CD4-positive, CD25-positive, alpha-beta regulatory T cell (primary cell): ENCODE measurements at regions not wholly inside any gene's neighbourhood (a gene's known extent, or its start where the extent isn't known, plus 50 kb on each side); places are given as distances from the start of the nearest gene placed in this dataset.
"Not testable (repeated sequence)": the region's sequence is repeated elsewhere in the genome, so short reads cannot be mapped to it uniquely, and the experiment has no call there.

Experiments
- ATAC-seq, 2 donors: fragments of 150-1000 bp; cut with Tn5 transposase; one replicate each; pipeline ENCODE4 v1.10.0; 2021; ENCODE audit warnings: low read depth in 2 of 2, moderate number of reproducible peaks in 2 of 2, moderate library complexity in 1 of 2
- DNase-seq, 3 donors: peaks; one replicate each; pipeline versions ENCODE4 v3.0.0 to v3.0.0-alpha.2; 2012 to 2022; ENCODE audit warnings: mixed read lengths in 1 of 3
- H3K27ac ChIP-seq: one replicate; pipeline ENCODE4 v1.7.0; 2013; ENCODE audit warnings: mild to moderate bottlenecking, low read length; ENCODE audit not compliant: insufficient read depth, poor library complexity, severe bottlenecking
- H3K27me3 ChIP-seq: one replicate; pipeline ENCODE4 v1.7.0; 2013; ENCODE audit warnings: low read length; ENCODE audit not compliant: control insufficient read depth, insufficient read depth
- H3K36me3 ChIP-seq: one replicate; pipeline ENCODE4 v1.7.0; 2013; ENCODE audit warnings: mild to moderate bottlenecking, low read length, moderate library complexity; ENCODE audit not compliant: control insufficient read depth, insufficient read depth
- H3K4me1 ChIP-seq: 2 replicates; pipeline ENCODE4 v1.7.0; 2013; ENCODE audit warnings: mild to moderate bottlenecking, low read length; ENCODE audit not compliant: insufficient read depth, control insufficient read depth, poor library complexity, severe bottlenecking
- H3K4me3 ChIP-seq: one replicate; pipeline ENCODE4 v1.7.0; 2013; ENCODE audit warnings: low read depth, mild to moderate bottlenecking, low read length, moderate library complexity
- H3K9me3 ChIP-seq, 2 experiments: 1 replicate in 1 of 2; 2 replicates in 1 of 2; pipeline ENCODE4 v1.7.0; 2013; ENCODE audit warnings: low read length in 2 of 2, mild to moderate bottlenecking in 1 of 2, moderate library complexity in 1 of 2; ENCODE audit not compliant: control insufficient read depth in 2 of 2
- H3K27ac Mint-ChIP-seq, 3 donors: one replicate each; pipeline ENCODE4 v1.8.0; 2020 to 2022; ENCODE audit warnings: mild to moderate bottlenecking in 3 of 3, mixed read lengths in 3 of 3, moderate library complexity in 2 of 3
- H3K27me3 Mint-ChIP-seq: one replicate; pipeline ENCODE4 v1.8.0; 2022; ENCODE audit warnings: mild to moderate bottlenecking, mixed read lengths
- H3K36me3 Mint-ChIP-seq: one replicate; pipeline ENCODE4 v1.8.0; 2020; ENCODE audit warnings: mixed read lengths
- H3K4me1 Mint-ChIP-seq, 4 donors: one replicate each; pipeline ENCODE4 v1.8.0; 2020 to 2022; ENCODE audit warnings: mixed read lengths in 4 of 4, mild to moderate bottlenecking in 1 of 4
- H3K4me3 Mint-ChIP-seq, 4 donors: one replicate each; pipeline ENCODE4 v1.8.0; 2020 to 2022; ENCODE audit warnings: mild to moderate bottlenecking in 4 of 4, mixed read lengths in 4 of 4, moderate library complexity in 3 of 4
- H3K9me3 Mint-ChIP-seq, 7 donors: one replicate each; pipeline ENCODE4 v1.8.0; 2020 to 2022; ENCODE audit warnings: mixed read lengths in 7 of 7, mild to moderate bottlenecking in 3 of 7, moderate library complexity in 2 of 7

- H3K27ac Mint-ChIP-seq, result no peak overlapping the region
- no peak overlapping the region for H3K4me3 Mint-ChIP-seq
- Histone ChIP-seq H3K4me1 (no peaks in the 10 kb centered on the region), H3K27ac (no peak overlapping the region), H3K4me3 (no peak overlapping the region), H3K36me3 (no peaks in the 10 kb centered on the region), H3K27me3 (no peaks in the 10 kb centered on the region), H3K9me3 (peaks cover 0 to 15% of the 10 kb centered on the region in 2 experiments)
- ATAC-seq, result no peak
- H3K4me1 Mint-ChIP-seq, result no peaks in the 10 kb centered on the region
- H3K27me3 Mint-ChIP-seq, result no peaks in the 10 kb centered on the region
- no peaks in the 10 kb centered on the region for H3K36me3 Mint-ChIP-seq
- H3K9me3 Mint-ChIP-seq, result peaks cover 1 to 26% (median 13%) of the 10 kb centered on the region in 7 donors
- DNase-seq, result no peak
Measured at GRCh38 chr13:63287926-63288325, 1872.3 kb upstream of the PCDH20 start.

- Histone ChIP-seq H3K27ac (no peak overlapping the region), H3K27me3 (no peaks in the 10 kb centered on the region), H3K9me3 (peaks cover 0 to 15% of the 10 kb centered on the region in 2 experiments), H3K4me1 (no peaks in the 10 kb centered on the region), H3K4me3 (no peak overlapping the region), H3K36me3 (no peaks in the 10 kb centered on the region)
- ATAC-seq (no peak), DNase-seq (no peak)
- H3K27ac Mint-ChIP-seq, result no peak overlapping the region
- H3K4me1 Mint-ChIP-seq, result no peaks in the 10 kb centered on the region
- no peaks in the 10 kb centered on the region for H3K36me3 Mint-ChIP-seq
- no peaks in the 10 kb centered on the region for H3K27me3 Mint-ChIP-seq
- H3K4me3 Mint-ChIP-seq, result no peak overlapping the region
- H3K9me3 Mint-ChIP-seq, result peaks cover 3 to 26% (median 17%) of the 10 kb centered on the region in 7 donors
Measured at GRCh38 chr13:63285426-63285825, 1869.8 kb upstream of the PCDH20 start.

GRCh38 chr13:63279136-63279535 is 1863.5 kb upstream of the PCDH20 start:
- Mint-ChIP-seq H3K36me3 (no peaks in the 10 kb centered on the region), H3K9me3 (peaks cover 0 to 28% (median 14%) of the 10 kb centered on the region in 7 donors), H3K4me1 (no peaks in the 10 kb centered on the region), H3K27me3 (no peaks in the 10 kb centered on the region), H3K27ac (no peak overlapping the region), H3K4me3 (no peak overlapping the region)
- Histone ChIP-seq H3K27me3 (no peaks in the 10 kb centered on the region), H3K4me3 (no peak overlapping the region), H3K9me3 (peaks cover 0 to 6% of the 10 kb centered on the region in 2 experiments), H3K36me3 (no peaks in the 10 kb centered on the region), H3K27ac (no peak overlapping the region), H3K4me1 (no peaks in the 10 kb centered on the region)
- DNase-seq (no peak), ATAC-seq (no peak)

- ATAC-seq (no peak), DNase-seq (no peak)
- Mint-ChIP-seq H3K4me3 (no peak overlapping the region), H3K36me3 (no peaks in the 10 kb centered on the region), H3K4me1 (no peaks in the 10 kb centered on the region), H3K9me3 (peaks cover 0 to 28% (median 7%) of the 10 kb centered on the region in 7 donors), H3K27ac (no peak overlapping the region), H3K27me3 (no peaks in the 10 kb centered on the region)
- H3K27ac ChIP-seq, result no peak overlapping the region
- H3K36me3 ChIP-seq, result no peaks in the 10 kb centered on the region
- no peak overlapping the region for H3K4me3 ChIP-seq
- no peaks in the 10 kb centered on the region for H3K4me1 ChIP-seq
- no peaks in the 10 kb centered on the region for H3K27me3 ChIP-seq
- H3K9me3 ChIP-seq, result peaks cover 0 to 10% of the 10 kb centered on the region in 2 experiments
Measured at GRCh38 chr13:63274772-63275171, 1859.1 kb upstream of the PCDH20 start.

- Histone ChIP-seq H3K27ac (no peak overlapping the region), H3K27me3 (no peaks in the 10 kb centered on the region), H3K4me3 (no peak overlapping the region), H3K9me3 (peaks cover 0 to 4% of the 10 kb centered on the region in 2 experiments), H3K36me3 (no peaks in the 10 kb centered on the region), H3K4me1 (no peaks in the 10 kb centered on the region)
- DNase-seq (no peak), ATAC-seq (no peak)
- Mint-ChIP-seq H3K27ac (no peak overlapping the region), H3K36me3 (no peaks in the 10 kb centered on the region), H3K4me3 (no peak overlapping the region), H3K4me1 (no peaks in the 10 kb centered on the region), H3K9me3 (peaks cover 0 to 24% (median under 1%) of the 10 kb centered on the region in 7 donors), H3K27me3 (no peaks in the 10 kb centered on the region)
Measured at GRCh38 chr13:63249411-63250187, 1834.0 kb upstream of the PCDH20 start.

- not testable (repeated sequence) for H3K4me3 Mint-ChIP-seq
Measured at GRCh38 chr13:63236667-63237396, 1821.2 kb upstream of the PCDH20 start.

GRCh38 chr13:63218596-63218995 is 1802.9 kb upstream of the PCDH20 start:
- not testable (repeated sequence) for H3K27me3 Mint-ChIP-seq, H3K36me3 Mint-ChIP-seq, H3K4me1 Mint-ChIP-seq, H3K27ac Mint-ChIP-seq, H3K27ac ChIP-seq, DNase-seq, H3K36me3 ChIP-seq, H3K4me1 ChIP-seq, H3K9me3 ChIP-seq, H3K27me3 ChIP-seq, H3K4me3 ChIP-seq, ATAC-seq, H3K4me3 Mint-ChIP-seq
- peaks cover 4 to 49% (median 6%) of the 10 kb centered on the region in 7 donors for H3K9me3 Mint-ChIP-seq

More at GRCh38 chr13:63236667-63237396, 1821.2 kb upstream of the PCDH20 start:
- not testable (repeated sequence) for ATAC-seq, DNase-seq, H3K36me3 ChIP-seq, H3K9me3 ChIP-seq, H3K27ac ChIP-seq, H3K36me3 Mint-ChIP-seq, H3K4me3 ChIP-seq, H3K27me3 Mint-ChIP-seq, H3K27me3 ChIP-seq, H3K4me1 ChIP-seq, H3K4me1 Mint-ChIP-seq
- Mint-ChIP-seq H3K27ac (peak overlapping the region in 1 of 3 donors; percentile 5), H3K9me3 (peaks cover 1 to 24% (median 11%) of the 10 kb centered on the region in 7 donors)
